SW 1271 (cell line): ENCODE measurements at regions not wholly inside any gene's neighbourhood (a gene's known extent, or its start where the extent isn't known, plus 50 kb on each side); places are given as distances from the start of the nearest gene placed in this dataset.

Experiments used
- DNase-seq, 2 experiments: peaks; one replicate each; lab custom pipeline; 2025; lab: John Stamatoyannopoulos, UW

DNA sequence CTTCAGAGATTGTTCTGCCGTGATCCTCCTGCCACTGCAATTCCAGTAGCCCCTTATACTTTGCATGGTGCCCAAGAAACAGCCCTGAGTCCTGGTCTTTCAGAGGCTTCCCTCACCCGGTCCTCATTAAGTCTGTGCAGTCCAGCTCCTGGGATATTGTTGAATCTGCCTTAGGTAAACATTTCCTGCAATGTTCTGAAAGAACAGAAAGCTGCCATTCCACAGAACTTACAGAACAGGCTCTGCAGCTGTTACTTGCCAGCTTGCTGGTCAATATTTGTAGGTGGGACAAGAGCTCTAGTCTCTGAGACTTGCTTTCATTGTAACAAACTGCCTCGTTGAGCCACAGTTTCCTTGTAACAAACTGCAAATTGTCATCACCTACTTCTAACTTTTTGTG lies 115.0 kb upstream of the KIF5B start:
- no peak for DNase-seq

DNA sequence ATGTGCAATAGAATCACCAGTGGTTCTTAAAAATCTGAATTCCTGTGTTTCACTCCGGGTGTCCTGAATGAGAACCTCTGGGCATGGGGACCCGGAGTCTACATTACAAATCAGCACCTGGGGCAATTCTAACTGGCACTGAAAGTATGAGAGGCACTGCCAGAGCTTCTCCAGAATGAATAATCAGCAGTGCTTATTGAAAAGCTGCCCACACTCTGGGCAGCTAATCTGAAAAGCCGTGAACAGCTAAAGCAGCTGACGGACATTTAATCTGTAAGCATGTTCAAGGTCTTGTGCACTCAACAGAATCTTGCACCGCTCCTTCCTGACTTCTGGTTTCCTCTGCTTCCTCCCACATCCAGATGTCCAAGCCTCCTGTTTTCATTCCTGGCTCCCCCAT lies 113.3 kb upstream of the KIF5B start:
- DNase-seq = no peak

DNA sequence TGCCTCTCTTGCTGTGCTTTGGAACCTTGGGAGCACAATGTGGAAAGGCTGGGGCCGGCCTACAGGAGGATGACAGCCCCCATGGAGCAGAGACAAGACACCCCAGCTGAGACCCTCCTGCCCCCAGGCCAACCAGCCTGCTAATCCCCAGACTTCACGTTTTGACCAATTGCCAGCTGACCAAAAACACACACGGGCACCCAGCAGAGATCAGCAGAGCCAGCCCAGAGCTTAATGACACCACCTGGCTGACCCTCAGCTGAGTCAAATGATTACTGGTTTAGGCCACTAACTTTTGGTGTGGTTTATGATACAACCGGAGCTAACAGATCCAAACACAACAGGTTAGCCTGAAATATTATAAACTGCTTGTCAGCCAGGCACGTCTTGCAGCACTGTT lies 111.2 kb upstream of the KIF5B start:
- no peak for DNase-seq

DNA sequence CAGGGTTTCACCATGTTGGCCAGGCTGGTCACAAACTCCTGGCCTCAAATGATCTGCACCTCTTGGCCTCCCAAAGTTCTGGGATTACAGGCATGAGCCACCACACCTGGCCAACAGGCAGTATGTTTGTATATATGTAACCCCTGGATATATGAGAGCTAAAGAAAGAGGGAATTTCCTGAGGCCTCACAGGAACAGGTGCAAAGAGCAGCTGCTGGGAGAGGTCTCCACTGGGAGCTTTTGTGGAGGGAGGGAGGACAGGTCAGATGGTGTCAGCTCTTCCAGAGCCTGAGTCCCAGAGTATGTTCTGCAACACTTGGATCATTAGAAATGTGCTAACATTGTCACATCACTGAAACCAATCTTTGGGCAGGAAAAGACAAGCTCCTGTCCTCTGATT lies 110.1 kb upstream of the KIF5B start:
- DNase-seq = no peak

DNA sequence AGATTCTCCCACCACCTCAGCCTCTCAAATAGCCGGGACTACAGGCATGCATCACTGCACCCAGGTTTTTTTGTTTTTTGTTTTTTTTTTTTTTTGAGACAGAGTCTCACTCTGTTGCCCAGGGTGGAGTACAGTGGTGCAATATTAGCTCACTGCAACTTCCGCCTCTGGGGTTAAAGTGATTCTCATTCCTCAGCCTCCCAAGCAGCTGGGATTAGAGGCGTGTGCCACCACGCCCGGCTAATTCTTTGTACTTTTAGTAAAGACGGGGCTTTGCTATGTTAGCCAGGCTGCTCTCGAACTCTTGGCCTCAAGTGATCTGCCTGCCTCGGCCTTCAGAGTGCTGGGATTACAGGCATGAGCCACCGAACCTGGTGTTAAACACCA lies 107.5 kb upstream of the KIF5B start:
- no peak for DNase-seq

DNA sequence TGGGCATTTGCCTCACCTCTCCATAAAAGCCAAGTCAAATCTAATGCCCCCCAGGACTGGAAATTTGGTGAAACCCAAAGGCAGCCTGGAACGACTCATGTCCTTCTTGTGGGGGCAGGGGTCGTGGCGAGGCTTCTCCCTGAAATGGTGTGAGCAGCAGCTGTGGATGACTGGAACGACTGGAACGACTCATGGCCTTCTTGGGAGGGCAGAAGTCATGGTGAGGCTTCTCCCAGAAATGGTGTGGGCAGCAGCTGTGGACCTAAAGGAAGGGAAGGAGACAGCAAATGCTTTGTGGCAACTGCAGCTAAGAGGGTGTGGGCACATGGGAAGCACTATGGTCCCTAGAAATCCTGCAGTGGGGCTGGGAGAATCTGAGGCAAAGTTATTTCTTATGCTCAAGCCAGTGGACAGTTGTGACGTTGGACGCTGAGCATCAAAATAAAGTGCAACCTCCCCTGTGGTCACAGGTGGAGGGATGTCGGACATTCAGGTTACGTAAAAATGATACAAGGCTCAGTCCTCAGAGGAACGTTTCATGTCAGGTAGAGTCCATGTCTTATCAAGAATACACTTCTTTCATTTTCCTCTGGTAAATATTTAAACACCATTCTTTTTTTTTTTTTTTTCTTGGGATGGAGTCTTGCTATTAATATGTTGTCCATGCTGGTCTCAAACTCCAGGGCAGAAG lies 107.0 kb upstream of the KIF5B start:
- DNase-seq = no peak

DNA sequence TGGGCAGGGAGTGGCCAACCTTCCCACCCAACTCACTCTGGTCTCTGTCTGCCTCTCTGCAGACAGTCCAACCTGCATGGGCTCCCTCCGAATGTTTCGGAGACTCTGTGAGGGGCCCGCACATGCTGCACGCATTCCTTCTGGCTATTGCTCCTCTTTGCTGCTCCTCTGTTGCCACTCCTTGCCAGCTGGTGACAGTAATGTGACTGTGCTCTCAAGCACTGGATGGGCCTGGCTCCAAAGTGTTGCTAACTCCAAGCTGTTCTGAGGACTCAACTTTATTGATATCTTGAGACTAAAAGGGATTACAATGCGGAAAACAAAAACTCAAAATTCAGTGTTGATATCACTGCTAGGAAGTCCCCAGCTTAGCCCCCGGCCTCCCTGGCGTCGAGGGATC lies 105.4 kb upstream of the KIF5B start:
- DNase-seq = no peak

DNA sequence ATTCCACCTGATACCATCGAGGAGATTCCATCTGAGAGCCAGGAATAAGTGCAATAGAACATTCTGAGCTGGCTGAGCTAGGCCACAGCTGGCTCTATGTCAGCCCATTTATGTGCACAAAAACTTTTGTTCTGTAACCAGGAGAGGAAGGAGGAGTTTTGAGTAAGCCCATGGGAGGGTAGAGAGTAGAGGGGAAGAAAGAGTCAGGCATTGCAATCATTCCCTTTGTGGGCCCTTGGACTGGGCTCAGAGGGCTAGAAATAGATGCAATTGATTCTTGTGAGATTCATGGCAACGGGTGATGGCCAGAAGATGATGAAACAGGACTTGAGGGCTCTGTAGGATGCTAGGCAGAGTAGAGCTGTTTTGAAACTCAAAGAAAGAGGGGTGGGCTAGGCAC lies 104.6 kb upstream of the KIF5B start:
- no peak for DNase-seq

DNA sequence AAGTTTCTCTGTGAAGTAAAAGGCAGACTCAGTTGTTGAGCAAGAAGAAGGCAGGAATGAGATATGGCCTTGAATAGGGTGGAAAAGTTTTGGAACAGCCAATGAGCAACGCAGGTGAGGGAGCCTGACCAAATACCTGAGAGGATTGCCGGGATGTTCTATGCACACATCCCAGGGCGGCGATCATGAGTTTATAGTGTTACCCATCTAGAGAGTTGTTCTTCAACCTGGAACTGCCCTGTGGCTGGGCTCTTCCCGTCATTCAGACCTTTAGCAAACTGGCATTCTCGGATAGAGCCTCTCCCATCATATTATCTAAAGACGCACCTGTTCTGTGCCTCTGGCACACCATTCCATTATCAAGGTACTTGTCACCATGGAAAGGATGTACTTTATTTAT lies 103.0 kb upstream of the KIF5B start:
- DNase-seq = no peak

DNA sequence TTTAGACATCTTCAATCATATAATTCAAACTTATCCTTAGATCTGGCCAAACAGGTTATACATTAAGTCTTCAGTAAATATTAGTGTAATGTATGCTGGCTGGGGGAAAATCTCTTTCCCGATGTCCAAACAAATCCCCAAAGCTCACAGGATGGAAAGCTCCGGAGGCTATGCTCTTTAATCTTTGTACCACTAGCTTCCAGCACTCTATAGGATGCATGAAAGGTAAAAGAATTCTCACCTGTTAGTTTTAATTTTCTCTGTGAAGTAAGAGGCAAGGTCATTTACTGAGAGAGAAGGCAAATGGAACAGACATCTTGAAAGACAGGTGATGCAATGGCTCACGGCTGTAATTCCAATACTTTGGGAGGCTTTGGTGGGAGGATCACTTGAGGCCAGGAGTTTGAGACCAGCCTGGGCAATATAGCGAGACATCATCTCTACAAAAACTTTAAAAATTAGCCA lies 99.8 kb upstream of the KIF5B start:
- DNase-seq = no peak

DNA sequence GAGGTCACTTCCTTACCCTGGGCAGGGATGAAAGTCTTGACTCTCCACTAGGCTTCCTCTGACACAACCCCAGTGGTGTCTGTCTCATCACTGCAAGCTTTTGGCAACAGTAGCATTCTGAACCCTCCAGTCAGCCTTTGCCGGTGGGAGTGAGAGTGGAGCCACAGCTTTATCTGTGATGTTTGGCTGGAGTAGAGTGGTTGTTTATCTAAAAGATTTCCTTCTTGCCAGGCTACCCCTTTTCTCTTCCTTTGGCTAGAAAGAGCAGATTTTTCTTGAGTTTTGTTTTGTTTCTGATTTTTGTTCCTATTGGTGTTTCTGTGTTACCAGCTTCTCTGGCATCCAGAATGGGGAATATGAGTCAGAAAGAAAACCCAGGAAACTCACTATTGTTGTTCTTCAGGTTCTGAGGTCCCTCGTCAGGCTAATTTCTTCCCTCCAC lies 98.9 kb upstream of the KIF5B start:
- DNase-seq = no peak

DNA sequence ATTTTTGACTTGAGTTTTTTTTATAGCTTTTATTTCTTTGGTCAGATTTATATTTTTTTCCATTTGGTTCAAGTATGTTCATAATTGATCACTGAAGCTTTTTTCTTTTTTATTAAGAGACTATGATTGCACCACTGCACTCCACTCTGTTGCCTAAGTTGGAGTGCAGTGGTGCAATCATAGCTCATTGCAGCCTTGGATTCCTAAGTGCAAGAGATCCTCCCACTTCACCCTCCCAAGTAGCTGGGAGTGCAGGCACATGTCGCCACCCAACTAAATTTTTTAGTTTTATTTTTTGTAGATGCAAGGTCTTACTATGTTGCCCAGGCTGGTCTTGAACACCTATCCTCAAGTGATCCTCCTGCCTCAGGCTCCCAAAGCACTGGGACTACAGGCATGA lies 97.7 kb upstream of the KIF5B start:
- DNase-seq = no peak

DNA sequence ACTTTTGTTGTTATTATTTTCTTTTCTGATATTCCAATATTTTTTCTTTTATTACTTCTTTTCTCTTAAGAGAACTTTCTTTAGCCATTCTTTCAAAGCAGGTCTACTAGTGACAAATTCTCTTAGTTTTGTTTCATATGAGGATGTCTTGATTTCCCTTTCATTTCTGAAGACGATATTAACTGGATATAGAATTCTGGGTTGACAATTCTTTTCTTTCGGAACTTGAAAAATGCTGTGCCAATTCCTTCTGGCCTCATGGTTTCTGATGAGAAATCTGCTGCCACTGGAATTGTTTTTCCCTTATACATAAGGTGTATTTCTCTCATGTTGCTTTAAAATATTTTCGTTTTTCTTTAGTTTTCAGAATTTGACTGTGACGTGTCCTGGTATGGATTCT lies 97.0 kb upstream of the KIF5B start:
- no peak for DNase-seq

DNA sequence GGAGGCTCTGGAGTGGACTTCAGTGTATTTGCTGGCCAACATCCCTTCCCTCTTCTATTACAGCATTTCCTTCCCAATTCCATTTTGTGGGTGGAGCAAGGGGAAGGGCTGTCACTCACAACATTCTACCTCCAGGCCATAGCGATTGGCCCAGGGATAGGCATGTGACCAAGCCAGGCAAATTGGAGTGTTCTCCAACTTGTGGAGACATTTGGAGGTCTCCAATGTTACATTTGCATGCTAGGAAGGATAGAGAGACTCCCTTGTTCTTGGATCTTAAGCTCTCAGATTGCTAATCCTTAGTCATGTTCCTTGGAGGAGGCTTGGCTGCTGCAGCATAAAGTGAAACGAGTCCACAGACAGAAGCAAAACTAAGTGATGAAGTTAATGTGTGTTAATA lies 95.6 kb upstream of the KIF5B start:
- DNase-seq = no peak

DNA sequence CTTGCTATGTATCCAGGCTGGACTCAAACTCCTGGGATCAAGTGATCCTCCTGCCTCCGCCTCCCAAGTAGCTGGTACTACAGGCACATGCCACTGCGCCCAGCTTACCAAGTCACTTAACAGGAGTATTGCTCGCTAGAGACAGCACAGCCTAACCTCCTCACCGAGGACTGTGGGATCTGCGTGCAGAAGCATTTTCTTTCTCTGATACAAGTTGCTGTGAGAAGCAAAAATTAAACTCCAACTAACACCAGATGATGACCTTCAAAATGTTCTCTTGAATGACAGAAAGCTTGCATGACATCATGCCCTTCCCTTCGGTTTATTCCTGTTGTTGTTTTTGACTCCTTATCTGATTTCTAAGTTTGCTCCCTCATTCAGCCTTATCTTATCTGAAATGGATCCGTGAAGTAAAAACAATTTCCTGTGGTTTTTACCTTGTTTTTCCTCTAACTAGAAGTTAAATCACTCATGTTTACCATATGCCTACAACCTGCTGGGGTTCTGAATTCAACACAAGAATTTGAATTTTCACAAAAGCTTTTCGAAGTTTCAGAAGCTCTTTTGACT lies 94.4 kb upstream of the KIF5B start:
- DNase-seq = no peak

DNA sequence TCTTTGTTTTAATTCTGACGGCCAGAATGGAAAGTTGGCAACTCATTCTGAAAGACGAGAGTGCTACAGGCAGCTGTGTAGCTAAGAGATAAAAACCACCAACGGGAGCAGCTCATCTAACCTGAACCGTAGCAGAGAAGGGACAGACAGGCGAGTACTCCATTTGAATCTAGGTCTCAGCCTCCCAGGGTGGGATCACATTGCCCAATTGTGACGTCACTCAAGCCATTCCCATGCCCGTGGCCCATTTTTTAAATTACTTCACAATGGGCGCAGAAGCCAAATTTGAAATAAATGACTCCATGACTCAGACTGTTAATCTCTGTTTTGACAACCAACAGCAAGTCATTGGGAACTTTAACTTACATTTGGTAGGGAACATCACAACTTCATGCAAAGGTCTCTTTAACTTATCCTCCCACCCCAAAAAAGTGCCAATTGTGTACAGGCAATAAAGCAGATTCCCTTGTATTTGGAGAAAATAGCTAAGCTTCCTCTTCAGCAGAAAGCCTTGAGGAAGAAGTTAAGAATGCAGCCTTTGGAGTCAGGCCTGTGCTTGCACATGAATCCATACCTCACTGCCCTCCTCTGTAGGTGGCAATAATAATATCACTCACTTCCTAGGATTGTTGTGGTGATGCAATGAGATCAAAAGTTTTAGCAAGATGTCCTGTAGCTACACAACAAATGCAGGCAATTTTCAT lies 93.2 kb upstream of the KIF5B start:
- no peak for DNase-seq

DNA sequence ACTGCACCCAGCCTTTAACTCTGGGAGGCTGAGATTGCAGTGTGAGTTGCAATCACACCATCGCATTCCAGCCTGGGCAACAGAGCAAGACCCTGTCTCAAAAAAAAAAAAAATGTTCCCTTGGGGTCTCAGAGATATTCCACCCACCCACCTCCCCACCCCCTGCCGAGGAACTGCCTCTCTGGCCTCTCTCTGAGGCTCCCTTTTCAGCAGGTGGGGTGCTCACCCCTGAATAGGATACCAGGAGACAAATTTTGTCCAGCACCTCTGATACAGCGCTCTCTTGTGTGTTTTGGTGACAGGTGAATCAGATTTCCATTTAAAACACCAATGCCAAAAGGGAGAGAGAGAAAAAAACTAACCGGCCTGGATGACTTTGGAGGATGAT lies 92.6 kb upstream of the KIF5B start:
- no peak for DNase-seq

DNA sequence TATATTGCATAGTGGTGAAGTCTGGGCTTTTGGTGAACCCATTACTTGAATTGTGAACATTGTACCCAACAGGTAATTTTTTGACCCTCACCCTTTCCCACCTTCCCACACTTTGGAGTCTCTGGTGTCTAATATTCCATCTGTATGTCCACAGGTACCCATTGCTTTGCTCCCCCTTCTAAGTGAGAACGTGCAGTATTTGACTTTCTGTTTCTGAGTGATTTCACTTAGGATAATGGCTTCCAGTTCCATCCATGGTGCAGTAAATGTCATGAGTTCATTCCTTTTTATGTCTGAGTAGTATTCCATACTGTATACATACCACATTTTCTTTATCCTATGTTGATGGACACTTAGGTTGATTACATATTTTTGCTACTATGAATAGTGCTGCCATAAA lies 91.5 kb upstream of the KIF5B start:
- DNase-seq = no peak

DNA sequence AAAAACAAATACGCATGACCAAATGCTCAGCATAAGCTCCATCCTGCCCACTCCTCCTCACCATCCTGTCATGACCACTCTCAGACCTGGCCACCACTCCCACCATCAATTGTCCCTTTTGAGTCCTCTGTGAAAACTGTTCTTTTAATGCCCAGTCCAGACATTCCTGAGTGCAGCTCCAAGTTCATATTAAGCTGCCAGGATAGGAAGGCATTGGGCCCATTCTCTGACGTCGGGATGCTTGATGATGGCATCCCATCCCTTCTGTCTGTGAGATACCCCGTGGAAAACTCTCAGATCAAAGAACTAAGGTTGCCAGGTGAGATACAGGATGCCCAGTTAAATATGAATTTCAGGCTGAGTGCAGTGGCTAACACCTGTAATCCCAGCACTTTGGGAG lies 89.9 kb upstream of the KIF5B start:
- no peak for DNase-seq

DNA sequence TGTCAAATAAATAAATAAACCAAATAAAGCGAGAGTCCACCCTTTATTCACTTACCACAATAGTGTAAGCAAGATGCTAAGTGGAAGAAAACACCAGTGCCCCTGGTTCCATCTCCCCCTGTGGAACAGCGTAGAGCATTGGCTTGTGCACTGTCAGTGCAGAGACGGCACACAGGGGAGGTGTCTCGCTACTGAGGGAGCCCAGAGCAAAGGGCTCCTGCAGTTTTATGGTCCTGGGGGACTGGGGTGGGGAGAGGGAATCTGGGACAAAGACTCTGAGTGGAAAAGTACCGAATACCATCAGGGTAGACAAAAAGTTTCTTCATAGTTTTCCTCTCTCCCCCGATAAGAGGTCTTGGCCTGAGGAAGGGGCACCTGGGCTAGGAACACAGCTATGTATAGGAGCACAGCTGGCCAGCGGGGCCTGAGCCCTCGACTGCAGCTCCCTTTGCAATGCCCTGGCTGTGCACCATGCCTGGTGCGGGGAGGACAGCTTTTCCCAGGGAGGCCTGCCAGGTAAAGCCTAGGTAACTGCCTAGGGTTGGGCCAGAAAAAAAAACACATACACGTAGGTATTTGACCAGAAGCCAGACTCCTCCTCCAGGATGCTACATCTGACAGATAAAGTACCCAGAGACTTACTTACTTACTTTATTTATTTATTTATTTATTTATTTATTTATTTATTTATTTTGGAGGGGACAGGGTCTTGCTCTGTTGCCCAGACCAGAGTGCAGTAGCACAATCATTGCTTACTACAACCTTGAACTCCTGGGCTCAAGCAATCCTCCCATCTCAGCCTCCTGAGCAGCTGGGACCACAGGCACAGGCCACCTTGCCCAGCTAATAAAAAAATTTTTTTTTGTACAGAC lies 88.8 kb upstream of the KIF5B start:
- DNase-seq = no peak

DNA sequence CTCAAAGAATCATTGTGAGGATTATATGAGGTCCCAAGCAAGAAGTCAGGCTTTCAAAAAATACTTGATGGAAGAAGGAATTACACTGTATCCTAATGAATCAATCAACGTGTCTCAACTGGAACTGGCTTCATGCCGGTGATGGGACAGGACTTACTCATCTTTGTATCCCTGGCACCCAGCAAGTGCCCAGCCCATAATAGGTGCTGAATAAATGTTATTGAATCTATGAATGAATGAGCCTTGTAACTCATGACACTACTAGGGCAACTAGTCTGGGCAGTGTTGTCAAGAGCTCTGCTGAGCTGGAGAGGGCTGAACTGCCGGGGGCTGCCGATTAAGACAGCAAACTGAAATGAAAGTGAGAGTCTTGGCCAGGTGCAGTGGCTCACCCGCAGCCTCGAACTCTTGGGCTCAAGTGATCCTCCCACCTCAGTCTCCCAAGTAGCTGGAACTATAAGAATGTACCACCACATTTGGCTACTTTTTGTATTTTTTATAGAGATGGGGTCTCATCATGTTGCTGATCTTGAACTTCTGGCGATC lies 87.2 kb upstream of the KIF5B start:
- DNase-seq = no peak

DNA sequence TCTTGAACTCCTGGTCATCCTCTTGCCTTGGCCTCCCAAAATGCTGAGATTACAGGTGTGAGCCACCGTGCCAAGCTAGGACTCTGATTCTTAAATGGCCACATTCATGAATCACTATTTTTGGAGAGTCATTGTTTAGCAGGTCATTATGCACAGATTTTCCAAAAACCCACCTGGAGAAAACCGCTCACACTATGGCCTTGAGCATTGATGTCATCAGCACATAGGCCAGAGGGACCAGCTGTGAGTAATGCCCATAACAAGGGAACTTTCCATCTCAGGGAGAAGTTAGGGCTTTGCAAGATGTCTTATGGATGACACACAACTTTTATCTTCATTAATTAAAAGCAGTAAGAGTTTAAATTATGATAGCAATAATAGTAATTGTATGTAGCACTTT lies 86.4 kb upstream of the KIF5B start:
- no peak for DNase-seq
